Stimulated activated CD4-positive, alpha-beta T cell treated with anti-CD3 and anti-CD28 coated beads, TNF-alpha, amount 100 ng/mL, for 1 hour (primary cell): ENCODE measurements at regions not wholly inside any gene's neighbourhood (a gene's known extent, or its start where the extent isn't known, plus 50 kb on each side); places are given as distances from the start of the nearest gene placed in this dataset.

Experiments
- DNase-seq, 3 donors: peaks; one replicate each; pipeline ENCODE4 v3.0.0-alpha.2; 2020; ENCODE audit warnings: low read depth in 3 of 3, low spot score in 1 of 3

DNA sequence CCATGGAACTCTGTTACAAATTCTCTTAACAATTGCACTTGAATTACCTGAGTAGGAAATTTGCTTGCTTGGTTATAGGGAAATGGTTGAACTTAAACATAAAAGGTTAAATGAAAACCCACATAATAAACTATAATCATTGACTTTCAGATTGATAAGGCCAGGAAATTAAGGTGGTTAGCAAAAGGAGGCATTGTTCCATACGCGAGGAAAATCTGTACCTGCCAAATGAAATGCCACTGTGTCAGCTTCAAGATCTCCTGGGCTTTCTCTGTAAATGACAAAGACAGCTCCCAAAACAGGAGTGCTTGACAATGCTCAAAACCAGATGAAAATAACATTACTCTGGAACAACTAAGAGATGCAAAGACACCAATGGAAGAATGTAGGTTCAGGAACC, 125.5 kb upstream of the KLF3 start:
- no peak for DNase-seq

DNA sequence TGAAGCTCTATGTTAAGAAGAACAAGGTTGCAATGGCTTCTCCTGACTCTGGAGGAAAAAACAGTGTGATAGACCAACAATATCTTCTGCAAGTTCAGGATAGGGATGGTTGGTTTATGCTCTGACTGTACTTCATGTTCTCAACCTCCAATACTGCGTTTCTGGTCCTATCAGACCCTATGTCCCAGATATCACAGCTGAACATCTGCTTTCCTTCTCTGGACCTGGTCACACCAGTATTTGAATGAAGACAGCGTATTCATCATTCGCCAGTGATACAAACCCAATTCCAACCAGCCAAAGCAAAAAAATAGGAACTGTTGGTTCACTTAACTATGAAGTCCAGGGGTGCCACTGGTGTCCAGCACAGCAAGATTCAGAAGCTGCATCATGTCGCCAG, 124.5 kb upstream of the KLF3 start:
- no peak for DNase-seq

DNA sequence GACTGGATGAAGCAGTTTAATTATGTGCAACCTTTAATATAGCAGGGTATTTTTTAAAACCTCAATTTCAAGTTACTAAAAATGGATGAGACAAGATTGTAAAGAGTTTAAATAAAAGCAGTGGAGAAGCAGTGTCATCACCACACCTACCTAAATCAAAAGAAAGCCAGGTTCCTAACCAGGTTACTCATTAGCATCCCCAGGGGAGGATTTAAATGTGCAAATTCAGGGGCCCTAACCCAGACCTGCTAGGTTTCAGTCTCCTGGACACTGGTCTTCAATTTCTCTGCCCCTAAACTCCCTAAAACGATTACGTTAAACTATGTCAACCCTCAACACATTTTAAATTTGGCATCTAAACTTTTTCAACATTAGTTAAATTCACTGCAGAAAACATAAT, 116.9 kb upstream of the KLF3 start:
- no peak for DNase-seq

DNA sequence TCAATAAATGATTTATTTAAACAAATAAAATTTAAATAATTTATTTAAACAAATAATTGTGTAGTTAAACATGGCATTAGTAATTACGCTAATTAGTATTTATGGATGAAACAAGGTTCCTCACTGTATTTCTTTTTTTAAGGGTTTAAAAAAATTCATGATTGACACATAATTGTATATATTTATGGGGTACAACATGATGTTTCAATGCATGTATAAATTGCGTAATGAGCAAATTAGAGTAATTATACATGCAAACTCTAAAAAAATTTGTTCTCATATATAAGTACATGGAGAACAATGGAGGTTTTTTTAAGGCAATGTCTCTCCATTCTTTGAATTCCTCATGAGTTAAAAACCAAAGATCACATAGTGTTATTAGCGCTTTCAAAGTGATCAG, 115.7 kb upstream of the KLF3 start:
- no peak for DNase-seq

DNA sequence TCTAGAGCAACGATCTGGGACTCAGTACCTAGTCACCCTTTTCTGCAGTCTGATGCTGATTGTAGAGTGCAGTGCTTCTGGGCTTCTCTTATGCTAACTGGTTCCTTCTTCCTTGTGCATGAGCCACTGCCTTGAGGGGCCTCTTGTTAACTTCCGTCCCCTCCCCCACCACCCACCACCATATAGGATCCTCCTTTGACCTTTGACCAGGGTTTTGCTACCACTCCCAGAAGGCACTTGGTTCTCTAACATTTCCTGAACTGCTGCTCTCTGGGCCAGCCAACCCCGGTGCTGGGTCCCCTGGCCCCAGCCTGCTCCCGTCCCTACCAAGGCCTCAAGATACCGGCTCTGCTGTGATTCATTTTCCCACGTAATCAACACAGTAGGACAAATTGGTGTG, 104.6 kb upstream of the KLF3 start:
- no peak for DNase-seq

DNA sequence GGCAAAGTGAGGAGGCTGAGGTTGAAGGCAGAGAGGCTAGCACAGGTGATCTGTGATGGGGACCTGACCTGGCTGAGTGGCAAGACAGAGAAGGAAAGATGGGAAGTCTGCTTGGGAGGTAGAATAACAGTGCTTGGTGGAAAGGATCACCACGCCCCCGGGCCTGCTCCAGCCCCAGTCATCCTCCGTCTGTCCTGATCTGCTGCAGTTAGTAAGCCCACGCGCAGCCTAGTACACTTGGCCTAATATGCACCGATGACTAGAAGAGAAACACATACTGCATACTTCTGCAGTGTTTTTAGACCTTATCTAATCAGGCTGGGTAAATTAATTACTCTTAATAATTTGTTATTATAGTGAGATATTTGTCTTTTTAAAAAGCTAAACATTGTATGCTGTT, 103.7 kb upstream of the KLF3 start:
- DNase-seq, result no peak

DNA sequence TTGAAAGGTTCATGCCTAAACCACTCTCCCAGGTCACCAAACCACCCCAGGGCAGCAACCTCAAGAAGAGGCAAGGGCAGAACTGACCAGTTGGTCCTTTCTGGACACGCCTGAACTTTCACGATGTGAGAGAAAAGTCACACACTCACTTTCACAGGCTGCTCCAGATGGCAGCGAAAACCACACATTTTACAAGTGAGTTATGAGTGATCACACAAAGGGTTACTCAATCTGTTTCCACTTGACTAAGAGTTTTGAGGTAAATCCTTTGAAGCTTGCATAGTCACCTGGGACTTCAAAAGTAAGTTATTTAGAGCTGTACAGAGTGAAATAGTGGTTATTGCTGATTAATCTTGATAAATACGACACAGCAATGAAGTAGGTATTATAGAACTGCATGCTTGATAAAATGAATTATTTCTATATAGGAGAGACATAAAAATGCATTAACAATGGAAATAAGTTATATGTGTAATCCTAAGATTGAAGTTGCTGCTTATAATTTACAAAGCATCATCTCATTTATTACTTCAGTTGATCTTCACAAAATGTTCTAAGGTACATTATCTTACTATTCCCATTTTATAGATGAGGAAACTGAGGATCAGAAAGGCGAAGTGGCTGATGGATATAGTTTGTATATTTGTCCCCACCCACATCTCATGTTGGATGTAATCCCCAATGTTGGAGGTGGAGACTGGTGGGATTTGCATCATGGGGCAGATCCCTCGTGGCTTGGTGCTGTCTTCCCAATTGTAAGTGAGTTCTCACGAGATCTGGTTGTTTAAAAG, 103.0 kb upstream of the KLF3 start:
- no peak for DNase-seq

DNA sequence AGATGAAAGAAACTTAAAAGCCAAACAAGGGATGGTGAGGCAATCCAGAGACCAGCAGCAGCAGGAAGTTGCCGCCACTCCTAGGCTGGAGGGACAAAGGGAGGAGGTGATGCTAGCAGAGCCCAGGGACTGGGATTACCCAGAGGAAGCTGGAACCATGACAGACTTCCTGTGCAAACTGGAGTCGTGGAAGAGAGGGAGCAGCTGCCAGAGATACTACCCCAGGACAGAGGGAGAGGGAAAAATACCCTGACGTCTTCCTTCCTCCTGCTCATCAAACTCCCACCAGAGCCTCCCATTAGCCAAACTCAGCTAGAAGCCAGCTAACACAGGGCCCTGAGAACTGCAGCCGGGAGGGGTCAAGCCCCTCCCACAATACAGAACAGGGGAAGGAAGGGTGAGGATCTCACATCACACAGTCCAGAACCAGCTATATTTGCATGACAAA, 101.2 kb upstream of the KLF3 start:
- DNase-seq, result no peak

DNA sequence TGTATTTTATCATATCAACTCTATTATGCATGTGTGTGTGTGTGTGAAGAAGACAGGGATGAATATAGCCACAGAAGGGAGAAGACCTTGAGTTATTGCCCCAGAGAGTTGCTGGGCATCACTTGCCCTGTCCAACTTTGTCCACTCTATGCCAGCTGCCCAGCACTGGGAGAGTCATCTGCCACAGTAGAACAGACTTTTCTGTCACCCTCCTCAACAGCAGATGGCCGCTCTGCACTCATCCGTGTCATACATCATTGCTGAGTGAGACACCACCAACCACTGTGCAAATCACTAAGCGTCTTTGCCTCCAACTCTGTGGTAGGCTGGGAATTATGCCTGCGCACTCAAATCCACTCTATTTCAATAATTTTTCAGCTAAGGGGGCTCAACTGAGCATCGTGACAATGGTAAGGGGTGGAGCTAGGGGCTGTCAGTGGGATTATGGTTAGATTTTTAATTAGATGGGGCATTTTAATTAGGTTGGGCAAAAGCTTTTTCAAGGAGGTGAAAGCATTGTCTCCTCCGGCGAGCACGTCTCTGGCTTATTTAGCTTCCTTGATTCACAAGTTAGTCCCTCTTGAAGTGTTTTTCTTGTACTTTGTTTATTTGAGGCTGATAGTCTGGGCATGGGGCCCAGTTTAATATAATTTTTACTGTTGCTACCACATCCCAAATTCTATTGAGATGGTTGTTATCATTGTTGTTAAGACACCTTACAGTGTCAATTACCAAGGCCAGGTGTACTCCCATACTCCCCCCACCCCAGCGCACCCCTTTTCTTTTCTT, 100.1 kb upstream of the KLF3 start:
- DNase-seq, result no peak

DNA sequence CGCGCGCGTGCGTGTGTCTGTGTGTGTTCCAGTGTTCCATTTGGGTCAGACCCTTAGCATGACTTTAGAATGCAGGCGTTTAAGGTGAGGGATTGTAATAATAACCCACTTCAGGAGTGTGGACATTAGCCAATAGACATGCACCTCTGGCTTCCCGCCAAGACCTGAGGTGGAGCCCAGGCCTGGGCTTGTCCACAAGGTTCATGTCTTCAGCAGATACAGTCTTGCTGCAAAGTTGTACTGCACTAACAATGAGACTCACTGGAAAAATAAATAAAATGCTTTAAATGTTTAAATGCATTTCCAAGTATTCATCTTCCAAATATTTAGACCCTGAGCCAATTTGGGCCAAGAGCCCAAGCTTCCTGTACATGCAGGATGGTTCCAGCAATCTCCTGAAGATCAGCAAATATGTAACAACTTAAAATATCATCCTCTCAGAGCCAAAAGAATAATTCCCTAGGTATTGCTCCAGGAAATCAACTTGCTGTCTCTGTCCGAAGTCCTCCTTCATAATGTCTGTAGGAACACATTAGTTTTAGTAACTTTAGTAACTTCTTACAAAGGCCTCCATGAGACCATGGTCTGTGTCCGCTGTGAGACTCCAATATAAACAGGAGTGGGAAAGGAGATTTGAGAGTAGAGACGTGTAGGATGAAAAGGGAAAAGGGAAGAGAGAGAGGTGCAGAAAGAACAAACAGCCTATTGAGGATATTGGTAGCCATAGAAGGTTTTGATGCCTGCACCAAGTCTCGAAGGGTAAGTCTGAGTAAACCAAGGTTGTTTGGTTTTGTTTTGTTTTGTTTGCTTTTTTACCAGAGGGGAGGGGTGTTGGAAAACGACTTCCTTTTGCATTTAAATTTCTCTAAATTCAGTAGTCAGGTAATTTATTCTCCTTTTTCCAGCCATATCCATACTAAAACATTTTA, 98.5 kb upstream of the KLF3 start:
- DNase-seq, result no peak

DNA sequence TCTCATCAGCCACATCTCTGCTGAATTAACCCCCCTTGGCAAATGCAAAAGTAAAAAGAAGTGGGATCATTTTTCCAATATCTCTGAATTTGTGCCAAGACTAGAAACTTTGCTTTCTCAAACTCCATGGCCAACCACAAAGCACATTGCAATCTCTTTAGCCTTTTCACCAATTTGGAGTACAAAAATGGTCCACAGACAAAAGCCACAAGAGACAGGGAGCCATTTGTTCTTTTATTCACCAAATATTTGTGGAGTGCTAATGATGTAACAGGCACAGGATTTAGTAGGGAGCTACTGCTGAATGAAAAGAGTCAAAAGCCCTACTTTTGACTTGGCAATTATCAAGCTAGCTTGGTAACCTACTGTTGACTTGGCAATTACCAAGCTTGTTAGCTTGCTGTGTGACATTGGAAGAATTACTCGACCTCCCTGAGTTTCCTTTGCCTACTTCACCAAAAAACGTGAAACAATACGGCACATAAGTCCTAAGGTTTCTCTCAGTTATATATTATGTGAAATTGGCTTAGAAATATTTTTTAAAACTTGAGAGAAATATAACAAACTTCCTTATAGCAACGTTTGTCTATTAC, 97.1 kb upstream of the KLF3 start:
- DNase-seq, result no peak

DNA sequence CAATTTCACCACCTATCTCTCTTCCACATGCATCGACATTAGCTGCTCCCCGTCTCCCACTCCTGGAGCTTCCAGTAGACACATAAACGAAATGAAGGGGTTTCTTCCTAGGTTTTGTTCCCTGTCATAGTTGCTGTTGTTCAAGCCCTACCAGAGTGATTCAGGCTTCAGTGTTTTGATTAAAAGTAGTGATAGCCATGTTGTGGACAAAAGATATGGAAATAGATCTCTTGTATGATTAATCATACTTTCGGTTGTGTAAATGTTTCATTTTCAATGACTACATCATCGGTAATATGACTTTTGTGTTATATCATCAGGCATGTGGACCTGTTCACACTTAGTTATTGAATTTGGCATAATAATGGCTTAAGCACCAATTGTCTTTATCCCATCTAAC, 96.5 kb upstream of the KLF3 start:
- no peak for DNase-seq

DNA sequence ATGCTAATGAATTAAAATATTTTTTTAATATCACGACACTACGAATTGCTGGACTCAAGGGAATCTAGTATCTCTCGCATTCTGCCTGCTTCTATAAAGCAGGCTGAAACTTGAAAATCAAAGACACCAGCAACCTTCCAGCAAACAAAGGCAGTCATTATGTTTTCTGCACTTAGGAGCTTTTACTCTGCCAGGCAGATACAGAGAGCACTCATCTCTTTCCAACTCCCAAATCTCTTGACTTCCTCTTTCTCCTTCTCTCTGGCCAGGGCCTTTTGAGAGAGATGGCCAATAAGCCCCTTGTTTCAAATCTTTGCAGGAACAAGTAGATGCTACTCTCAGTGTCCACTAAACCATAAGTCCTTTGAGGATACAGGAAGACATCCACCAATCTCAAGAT, 95.2 kb upstream of the KLF3 start:
- DNase-seq, result no peak

DNA sequence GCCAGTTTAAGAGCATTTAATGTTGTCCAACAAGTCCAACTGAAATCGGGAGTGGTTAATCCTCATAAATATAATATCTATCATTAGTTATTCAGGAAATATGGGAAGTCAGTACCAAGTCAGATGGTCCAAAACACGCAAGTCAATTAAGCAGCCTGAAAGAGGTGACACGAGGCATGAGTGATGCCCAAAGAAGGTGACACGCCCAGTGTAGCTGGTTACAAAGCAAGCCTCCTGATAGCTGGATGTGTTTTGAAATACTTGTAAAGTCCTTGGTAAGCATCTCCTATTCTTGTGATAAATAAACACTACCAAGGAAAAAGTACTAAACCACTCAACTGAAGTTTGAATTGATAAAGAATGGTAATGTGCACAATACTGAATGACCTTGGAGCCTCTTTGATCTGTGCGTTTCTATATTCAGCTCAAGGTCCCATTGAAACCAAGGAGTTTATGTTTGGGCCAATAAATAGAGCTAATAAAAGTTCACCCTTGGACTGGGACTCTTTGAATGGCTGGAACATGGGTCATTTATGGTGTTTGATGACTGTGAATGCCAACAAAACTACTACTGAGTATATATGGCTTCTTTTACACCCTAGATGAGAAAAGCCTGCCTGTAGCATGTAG, 93.2 kb upstream of the KLF3 start:
- DNase-seq, result no peak

DNA sequence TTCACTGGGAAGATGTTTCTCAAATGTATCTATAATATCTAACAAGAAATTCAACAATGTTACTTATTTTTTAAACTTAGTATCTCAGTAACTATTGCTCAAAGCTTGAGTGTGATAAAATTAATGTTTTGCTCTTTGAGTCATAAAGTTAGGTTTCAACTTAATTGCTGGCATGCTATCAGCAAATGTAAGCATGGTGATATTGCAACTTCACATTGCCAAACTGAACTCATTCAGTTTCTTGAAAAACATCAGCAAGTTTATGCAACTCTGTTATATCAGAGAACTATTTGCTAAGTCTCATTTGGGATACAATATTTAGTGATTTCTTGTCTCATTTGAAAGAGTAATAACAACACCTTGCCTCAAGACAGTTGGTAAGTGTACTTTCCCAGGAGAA, 91.2 kb upstream of the KLF3 start:
- DNase-seq, result no peak

DNA sequence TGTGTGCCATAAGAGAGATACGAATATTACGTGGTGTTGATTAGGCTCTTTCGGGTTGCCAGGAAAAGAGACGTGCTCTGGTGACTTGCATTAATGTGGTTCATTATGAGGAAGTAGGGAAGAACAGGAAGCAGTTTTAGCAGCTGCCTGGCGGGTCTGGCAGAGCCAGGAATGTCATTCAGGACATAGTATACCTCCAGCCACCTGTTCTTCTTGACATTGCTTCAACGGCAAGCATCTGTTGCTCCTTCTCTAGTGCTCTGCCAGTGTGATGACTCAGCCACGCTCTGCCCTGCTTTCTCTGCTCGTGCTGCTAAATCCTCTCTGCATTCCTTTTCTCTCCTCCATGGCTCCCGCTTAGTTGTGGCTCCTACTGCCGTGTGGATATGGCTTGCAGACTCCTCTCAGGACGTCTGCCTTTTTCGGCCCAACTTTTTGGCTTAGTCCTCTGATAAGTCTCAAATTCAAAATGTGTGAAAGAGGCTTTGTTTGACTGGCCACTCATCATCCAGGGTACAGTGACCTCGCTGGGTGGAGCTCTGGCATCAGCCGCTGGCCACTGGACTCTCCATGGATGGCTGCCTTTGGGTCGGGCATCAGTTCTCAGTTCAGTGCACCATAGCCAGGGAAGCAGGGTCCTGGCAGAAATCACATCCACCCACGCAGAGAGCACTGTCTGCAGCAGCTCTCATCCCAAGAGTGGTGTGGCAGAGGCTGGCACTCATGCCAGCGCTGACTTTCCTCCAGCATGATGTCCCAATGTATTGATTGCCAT, 89.3 kb upstream of the KLF3 start:
- no peak for DNase-seq

DNA sequence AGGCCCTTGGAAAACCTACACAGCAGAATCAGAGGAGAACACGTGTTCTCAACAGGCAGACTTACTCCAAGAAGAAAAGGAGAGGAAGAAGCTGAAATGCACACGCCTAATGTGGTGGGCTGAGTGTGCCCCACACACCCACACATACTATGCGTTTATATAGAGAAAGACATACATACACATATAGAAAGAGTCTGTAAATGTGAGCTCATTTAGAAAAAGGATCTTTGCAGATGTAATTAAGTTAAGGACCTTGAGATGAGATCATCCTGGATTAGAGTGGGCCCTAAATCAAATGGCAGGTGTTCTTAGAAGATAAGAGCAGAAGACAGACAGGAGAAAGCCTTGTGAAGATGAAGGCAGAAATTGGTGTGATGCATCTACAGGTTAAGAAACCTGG, 87.2 kb upstream of the KLF3 start:
- no peak for DNase-seq

DNA sequence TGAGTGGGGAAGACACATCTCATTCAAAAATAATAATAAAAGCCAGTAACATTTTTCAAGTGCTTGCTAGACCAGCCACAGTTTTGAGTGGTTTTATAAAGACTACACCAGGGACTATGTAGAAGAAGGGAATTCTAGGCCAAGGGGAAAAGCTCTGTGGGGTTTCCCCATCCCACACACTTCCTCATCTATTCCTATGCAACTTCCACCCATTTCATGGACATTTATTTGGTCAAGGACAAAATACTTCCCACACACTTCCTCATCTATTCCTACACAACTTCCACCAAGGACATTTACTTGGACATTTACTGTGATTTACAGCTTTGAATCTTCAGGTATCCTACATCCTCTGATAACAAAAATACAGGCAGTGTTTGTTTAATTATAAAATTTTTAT, 86.5 kb upstream of the KLF3 start:
- no peak for DNase-seq

DNA sequence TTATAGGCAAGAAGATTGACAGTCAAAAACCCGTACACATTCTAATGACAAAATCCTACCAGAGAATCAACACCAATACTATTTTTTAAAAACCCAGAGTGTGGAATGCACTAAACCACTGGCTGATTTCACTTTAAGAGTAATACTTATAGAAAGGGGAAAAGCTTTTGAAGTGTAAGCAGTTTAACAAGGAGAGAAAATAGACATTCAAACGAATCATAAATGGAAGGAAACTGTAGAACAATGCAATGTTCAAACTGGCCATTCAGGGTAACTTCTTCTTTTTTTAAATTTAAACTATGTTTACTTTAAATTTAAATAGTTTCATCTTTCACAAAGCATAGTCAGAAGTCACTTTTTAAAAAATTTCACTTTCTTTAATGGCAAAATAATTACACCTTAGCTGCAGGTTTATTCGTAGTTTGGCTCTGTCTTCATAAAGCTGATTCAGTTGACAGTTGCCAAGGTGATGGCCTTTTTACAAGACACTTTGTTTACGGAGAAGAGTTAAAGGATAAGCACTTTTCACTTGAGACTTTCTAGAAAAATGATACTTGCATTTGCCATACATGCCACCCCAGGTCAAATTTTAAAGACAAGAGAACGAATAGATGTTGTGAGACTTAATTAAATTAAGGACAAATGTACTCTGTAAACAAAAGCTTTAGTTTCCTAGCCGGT, 82.4 kb upstream of the KLF3 start:
- DNase-seq, result no peak
